GM11168 (cell line): ENCODE measurements at regions not wholly inside any gene's neighbourhood (a gene's known extent, or its start where the extent isn't known, plus 50 kb on each side); places are given as distances from the start of the nearest gene placed in this dataset.

Experiments
- in situ Hi-C: fragments of 300-500 bp; cut with MboI; formaldehyde crosslinking; loops from one replicate; pipeline ENCODE4 v1.12.0; 2022; ENCODE audit warnings: low sequenced_read_pairs; ENCODE audit not compliant: unreplicated experiment

- in situ Hi-C loops = no loop called here
Measured at GRCh38 chr3:110174908-110175307, 837.6 kb upstream of the DPPA4 start.

GRCh38 chr3:110178965-110179364 lies 841.6 kb upstream of the DPPA4 start:
- in situ Hi-C loops = no loop called here

DNA sequence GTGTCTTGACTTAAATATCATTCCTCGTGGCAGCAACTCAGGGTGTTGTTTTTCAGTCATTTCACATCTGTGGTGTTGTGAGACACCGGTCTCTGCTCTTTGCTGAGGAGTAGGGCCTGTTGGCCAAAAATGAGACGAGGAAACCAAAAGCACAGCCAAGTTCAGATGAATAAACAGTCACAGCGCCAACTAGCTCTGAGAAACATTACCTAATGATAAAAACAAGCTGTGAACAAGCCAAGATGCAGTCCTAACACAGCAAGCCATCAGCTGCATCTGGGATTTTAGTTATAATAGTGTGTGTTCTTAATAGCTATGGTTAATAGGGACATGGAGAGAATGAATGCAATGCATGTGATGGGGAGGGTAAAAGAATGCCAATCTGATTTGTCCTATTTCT lies 843.4 kb upstream of the DPPA4 start:
- in situ Hi-C loops = no loop called here

- in situ Hi-C loops = no loop called here
Measured at GRCh38 chr3:110181226-110181625, 843.9 kb upstream of the DPPA4 start.

DNA sequence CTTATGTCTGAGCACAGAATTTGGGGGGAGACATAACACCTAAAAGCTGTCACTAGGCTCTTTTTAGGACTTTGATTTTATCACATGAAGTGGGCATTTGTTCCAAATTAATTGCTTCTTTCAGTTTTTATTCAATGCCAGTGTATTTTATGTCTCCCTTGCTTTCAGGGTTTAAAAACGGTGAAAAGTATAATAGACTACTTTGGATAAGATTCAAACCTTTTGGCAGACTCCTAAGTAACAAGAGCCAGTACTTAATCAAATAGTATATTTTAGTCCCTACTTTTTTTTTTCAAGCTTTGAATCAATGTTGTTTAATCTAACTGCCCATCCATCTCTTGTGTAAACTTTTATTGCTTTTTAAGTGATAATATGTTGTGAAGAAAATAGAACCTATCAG lies 847.2 kb upstream of the DPPA4 start:
- in situ Hi-C loops = no loop called here

DNA sequence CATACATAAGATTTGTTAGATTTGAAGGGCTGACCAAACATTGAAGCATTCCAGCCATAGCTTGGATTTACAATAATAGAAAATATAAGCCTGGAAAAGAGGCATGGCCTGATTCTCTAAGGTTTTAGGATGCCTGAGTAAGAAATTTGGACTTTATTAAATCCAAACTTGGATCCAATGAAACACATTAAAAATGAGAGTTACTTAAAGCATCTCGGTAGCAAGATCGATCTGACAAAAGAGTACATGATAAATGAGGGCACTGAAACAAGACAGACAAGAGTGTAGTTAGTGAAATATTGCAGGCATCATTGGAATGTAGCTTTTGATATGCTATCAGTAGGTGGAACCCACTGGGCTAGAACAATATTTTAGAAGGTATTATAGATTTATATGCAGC lies 855.7 kb upstream of the DPPA4 start:
- in situ Hi-C loops = no loop called here

DNA sequence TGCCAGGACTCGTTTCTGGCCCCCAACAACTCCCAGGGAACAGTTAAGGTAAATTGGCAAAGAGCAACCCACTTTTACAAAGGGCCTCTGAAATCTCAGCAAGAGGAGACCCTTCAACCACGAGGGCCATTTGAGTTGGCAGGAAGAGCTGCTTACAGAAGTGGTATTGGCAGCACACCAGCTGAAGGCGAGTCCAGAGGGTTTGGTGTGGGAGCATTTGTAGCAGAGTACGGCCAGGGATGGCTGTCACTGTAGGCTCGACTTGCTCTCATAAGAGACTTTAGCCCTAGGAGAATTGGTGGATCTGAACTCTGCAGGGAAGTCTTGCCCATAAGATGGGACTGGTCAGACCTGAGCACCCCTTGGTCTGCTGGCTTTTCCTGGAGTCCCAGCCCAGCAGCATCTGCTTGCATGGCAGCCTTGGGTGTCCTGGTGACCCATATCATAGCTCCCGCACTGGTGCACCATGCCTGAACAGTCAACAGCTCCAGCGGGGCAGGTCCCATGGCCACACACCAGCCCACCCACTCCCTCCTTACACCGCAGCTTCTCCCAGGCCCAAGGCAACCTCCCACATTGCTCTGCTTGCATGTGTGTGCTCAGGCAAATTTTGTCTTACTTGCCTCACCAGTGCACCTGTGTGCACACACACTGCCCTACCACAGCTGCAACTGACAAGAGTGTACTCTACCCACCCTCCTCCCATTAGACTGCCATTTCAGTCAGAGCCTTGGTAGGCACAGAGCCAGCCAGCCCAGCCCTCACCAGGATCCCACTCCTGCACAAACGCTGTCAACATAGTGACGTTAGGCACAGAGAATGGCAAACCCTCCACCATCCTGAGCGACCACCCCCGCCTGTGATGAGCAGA lies 861.6 kb upstream of the DPPA4 start:
- in situ Hi-C loops = no loop called here

DNA sequence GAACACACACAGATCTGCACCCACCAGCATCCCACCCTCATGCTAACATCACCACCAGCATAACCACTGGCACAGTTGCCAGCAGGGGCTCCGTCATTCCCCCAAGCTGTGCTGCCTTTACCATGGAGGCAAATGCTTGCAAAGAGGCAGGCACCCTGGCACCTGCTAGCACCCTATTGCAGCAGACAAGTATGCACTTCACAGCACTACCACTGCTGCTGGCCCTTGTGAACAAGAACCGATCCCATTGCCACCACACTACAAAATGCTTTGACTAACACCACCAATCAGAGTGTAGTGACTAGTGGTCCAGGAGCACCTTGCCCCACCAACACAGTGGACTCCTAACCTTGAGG lies 862.2 kb upstream of the DPPA4 start:
- in situ Hi-C loops = no loop called here

DNA sequence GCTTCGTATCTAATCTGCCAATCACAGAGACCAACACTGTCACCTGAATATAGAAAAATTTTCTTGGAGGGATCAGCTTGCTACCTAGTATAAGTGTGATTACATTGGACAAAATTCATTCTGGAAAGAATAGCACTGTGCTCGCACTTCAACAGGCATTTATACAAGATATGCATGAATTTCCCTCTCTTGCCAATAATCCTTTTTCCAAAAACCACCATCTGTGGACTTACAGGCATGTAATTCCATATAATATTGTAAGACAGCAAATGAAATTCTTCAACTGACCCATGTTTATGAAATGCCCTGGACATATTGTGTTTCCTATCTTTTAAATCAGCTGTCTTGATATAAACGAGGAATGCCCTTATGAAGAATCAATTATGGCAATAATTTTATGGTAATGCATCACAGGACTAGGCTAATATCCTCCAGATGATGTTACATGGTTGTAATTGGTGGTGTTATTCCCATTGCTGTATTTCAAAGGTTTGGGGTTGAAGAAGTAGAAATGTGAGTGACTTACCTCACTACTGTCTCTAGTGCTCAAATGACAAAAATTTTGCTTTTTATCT lies 861.4 kb upstream of the NECTIN3 start:
- in situ Hi-C loops = no loop called here

DNA sequence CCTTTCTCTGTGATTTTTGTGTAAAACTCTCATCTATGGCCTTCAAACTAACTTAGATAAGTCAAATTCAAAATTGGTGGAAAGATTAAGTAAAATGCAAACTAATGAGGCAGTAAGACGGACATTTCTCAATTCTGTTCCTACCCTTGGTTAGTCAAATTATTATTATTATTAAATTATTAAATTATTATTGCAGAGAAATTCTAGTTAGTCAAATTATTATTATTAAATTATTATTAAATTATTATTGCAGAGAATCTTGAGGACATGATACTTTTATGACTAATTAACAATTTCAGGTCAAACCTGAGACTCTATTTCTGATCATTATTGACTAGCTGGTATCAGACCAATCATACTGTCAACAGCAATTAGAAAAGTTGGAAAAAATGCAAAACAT lies 845.0 kb upstream of the NECTIN3 start:
- in situ Hi-C loops = no loop called here

DNA sequence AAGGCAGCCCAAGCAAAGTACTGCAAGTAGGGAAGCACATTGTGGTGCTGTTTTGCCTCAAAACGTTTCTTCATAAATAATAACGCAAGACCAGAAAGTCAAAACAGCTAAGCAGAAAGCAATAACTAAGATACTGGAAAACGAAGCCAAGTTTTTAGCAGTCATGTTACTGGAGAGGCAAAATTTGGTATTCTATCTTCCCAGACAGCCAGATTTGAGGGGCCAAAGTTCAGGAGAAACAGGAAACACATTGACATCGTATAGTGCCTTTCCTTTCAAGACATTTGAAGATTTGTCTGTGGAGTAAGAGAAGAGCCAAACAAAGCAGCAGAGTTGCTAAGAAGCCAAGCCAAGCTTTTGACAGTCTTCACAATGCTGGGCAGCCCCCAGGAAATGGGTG lies 843.6 kb upstream of the NECTIN3 start:
- in situ Hi-C loops = no loop called here

- in situ Hi-C loops = no loop called here
Measured at GRCh38 chr3:110234831-110235230, 836.8 kb upstream of the NECTIN3 start.

GRCh38 chr3:110236976-110237610 lies 834.5 kb upstream of the NECTIN3 start:
- in situ Hi-C loops = no loop called here

GRCh38 chr3:110243081-110243480 lies 828.5 kb upstream of the NECTIN3 start:
- in situ Hi-C loops = no loop called here

DNA sequence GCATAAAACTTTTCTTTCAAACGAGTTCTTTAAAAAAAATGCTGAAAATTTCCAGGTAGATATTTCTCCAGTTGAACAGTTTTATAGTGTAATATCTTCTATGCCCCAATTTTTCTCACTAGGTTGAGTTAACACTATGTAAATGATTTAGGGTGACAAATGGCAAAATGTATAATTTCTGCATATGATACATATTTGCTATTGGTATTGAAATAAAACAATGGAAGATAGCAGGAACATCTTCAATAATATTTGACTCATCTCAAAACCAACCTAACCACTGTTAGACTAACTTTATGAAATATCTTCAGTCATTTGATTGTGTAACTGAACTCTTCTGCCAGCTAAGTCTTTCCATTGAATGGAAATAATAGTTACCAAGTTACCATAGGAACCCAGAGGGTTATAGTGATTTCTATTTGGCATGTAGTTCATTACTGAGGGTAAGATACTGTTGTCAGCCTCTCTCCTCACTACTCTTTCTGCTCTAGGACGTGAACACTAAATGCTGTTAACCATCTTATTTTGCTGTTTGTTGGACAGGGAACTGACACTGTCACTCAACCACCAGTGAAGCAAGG lies 824.7 kb upstream of the NECTIN3 start:
- in situ Hi-C loops = no loop called here

DNA sequence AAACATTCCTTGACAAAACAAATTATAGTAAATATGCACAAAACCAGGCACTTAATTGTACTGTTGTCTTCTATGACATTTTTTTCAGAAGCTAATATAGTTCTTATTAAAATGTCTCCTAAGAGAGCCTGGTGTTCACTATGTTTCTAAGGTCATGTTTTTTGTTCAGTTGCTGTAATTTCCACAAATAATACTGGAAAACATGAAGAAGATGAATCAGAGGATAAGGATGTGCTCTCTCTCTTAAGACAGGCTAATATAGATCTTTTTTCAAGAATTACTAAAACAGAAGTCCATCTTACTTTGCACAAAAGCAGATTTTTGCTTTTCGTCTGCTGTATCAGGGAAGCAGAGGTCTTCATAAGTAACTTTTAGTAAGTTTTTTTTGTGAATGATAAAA lies 823.0 kb upstream of the NECTIN3 start:
- in situ Hi-C loops = no loop called here

DNA sequence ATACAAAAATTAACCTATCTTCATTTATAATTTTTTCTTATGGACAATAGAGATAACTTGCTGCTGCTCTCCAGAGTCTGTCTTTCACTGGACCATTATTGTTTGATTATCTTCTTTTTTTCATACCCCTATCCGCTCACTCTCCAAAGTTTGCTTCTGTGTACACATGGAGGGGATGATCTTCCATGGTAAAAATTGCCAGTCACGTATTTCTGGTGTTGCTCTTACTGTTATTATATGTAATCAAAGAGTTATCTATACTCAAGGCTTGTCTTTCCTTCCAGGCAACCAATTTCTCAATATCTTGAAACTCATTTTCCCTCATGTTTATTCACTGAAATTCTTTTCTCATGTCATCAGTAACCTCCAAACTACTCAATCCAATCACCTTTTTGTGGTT lies 817.8 kb upstream of the NECTIN3 start:
- in situ Hi-C loops = no loop called here

- in situ Hi-C loops = no loop called here
Measured at GRCh38 chr3:110254591-110254990, 817.0 kb upstream of the NECTIN3 start.

GRCh38 chr3:110261141-110261540 lies 810.5 kb upstream of the NECTIN3 start:
- in situ Hi-C loops = no loop called here

- in situ Hi-C loops = no loop called here
Measured at GRCh38 chr3:110262896-110263295, 808.7 kb upstream of the NECTIN3 start.

DNA sequence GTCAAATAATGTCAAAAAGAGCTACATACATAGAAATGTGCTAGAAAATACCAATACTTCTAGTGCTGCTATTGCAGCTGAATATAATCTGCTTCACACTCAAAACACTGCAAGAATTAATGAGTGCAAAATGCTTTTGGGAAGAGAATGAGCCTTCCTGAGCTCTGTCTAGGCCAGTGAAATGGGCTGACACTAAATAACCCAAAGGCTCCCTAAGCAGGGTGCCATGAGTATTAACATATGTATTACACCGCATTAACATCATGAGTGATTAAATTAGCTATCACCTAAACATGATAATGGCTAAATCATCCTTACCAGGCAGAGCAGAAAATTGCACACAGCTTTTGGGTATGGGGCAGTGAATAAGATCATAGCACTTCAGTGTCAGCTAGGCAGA lies 806.3 kb upstream of the NECTIN3 start:
- in situ Hi-C loops = no loop called here
